GM12878 (cell line): ENCODE measurements at regions not wholly inside any gene's neighbourhood (a gene's known extent, or its start where the extent isn't known, plus 50 kb on each side); places are given as distances from the start of the nearest gene placed in this dataset.

Experiments
- ATAC-seq: fragments of 200-7000 bp; cut with Tn5 transposase; 3 replicates; pipeline ENCODE4 v1.9.1; 2020; ENCODE audit warnings: mild to moderate bottlenecking, moderate library complexity
- BruUV-seq: library from RNA; stranded (reverse); fragments of 400-500 nt; replicated peaks from 2 replicates; lab custom pipeline; 2021; lab: Mats Ljungman, UMichigan
- CTCF ChIA-PET: fragments of 300-600 bp; sonication (Branson Sonifier 250); formaldehyde crosslinking; extraction: SDS; loops from one replicate; lab custom pipeline; 2021; ENCODE audit warnings: inconsistent platforms; lab: Yijun Ruan, JAX
- POLR2A ChIA-PET: fragments of 350-600 bp; formaldehyde crosslinking; extraction: SDS; loops from one replicate; lab custom pipeline; 2021; ENCODE audit warnings: inconsistent platforms; lab: Charles Lee
- RAD21 ChIA-PET: fragments of 300-600 bp; sonication (Branson Sonifier 250); formaldehyde crosslinking; loops from one replicate; lab custom pipeline; 2023; ENCODE audit warnings: antibody characterized with exemption; ENCODE audit not compliant: unreplicated experiment; lab: Charles Lee
- SMC1A ChIA-PET: fragments of 300-600 bp; sonication (Branson Sonifier 250); formaldehyde crosslinking; loops from one replicate; lab custom pipeline; 2023; ENCODE audit not compliant: unreplicated experiment, uncharacterized antibody; lab: Charles Lee
- DNase-seq: peaks from one replicate; pipeline ENCODE4 v3.0.0-alpha.2; 2011; ENCODE audit warnings: low read depth, low spot score
- FAIRE-seq: peaks from 3 replicates; lab custom pipeline; 2011; peaks lifted over from hg19 to GRCh38; lab: Jason Lieb, UNC
- H2AFZ ChIP-seq: 2 replicates; pipeline ENCODE4 v1.6.0; 2011; ENCODE audit warnings: low read depth, low read length, control low read depth; ENCODE audit not compliant: control insufficient read depth
- H3K27ac ChIP-seq: 2 replicates; pipeline ENCODE4 v1.5.1; 2011; ENCODE audit warnings: control low read depth; ENCODE audit not compliant: control insufficient read depth, insufficient read depth
- H3K27me3 ChIP-seq, 2 experiments: replicated peaks in 1 of 2; 2 replicates each; pipeline versions ENCODE4 v1.6.0 to v1.6.1; 2011; ENCODE audit warnings: low read length in 1 of 2; ENCODE audit not compliant: control insufficient read depth in 2 of 2, insufficient read depth in 2 of 2
- H3K36me3 ChIP-seq, 2 experiments: 2 replicates each; pipeline ENCODE4 v1.5.1; 2011; ENCODE audit warnings: low read length in 1 of 2; ENCODE audit not compliant: control insufficient read depth in 2 of 2, insufficient read depth in 2 of 2
- H3K4me1 ChIP-seq: 2 replicates; pipeline ENCODE4 v1.6.1; 2011; ENCODE audit warnings: mild to moderate bottlenecking, low read length, moderate library complexity, mixed read lengths; ENCODE audit not compliant: control insufficient read depth, insufficient read depth
- H3K4me2 ChIP-seq: 2 replicates; pipeline ENCODE4 v1.6.0; 2011; ENCODE audit warnings: control low read depth; ENCODE audit not compliant: control insufficient read depth, insufficient read depth
- H3K4me3 ChIP-seq: fragments of 200-600 bp; sonication (generic); 2 replicates; pipeline ENCODE4 v1.5.1; 2016
- H3K79me2 ChIP-seq: 2 replicates; pipeline ENCODE4 v1.6.0; 2011; ENCODE audit warnings: low read length; ENCODE audit not compliant: control insufficient read depth, insufficient read depth
- H3K9ac ChIP-seq: 2 replicates; pipeline ENCODE4 v1.8.0; 2011; ENCODE audit warnings: low read length, control low read depth, mixed read lengths; ENCODE audit not compliant: control insufficient read depth, insufficient read depth
- H3K9me3 ChIP-seq: replicated peaks from 3 replicates; pipeline ENCODE4 v1.5.1; 2011; ENCODE audit warnings: mild to moderate bottlenecking, low read length; ENCODE audit not compliant: control insufficient read depth, insufficient read depth
- H4K20me1 ChIP-seq: 2 replicates; pipeline ENCODE4 v1.6.0; 2011; ENCODE audit not compliant: control insufficient read depth, insufficient read depth
- BACH1 ChIP-seq: fragments of 450-650 bp; IDR thresholded peaks from 2 replicates; pipeline ENCODE4 v1.6.1; 2017; ENCODE audit warnings: mild to moderate bottlenecking, borderline replicate concordance
- CREB1 ChIP-seq: IDR thresholded peaks from 2 replicates; pipeline ENCODE4 v1.6.1; 2012; ENCODE audit warnings: low read depth, mild to moderate bottlenecking, inconsistent platforms
- CTCF ChIP-seq, 3 experiments: IDR thresholded peaks in 2 of 3; conservative IDR thresholded peaks in 1 of 3; 2 replicates each; pipeline ENCODE4 v1.5.1; 2011; ENCODE audit warnings: low read depth in 3 of 3, low read length in 3 of 3, mild to moderate bottlenecking in 3 of 3, control low read depth in 2 of 3, moderate library complexity in 2 of 3, inconsistent platforms in 1 of 3, mixed read lengths in 1 of 3; ENCODE audit not compliant: control insufficient read depth in 2 of 3, insufficient read depth in 1 of 3; ENCODE audit errors: extremely low read depth in 1 of 3
- HDAC6 ChIP-seq: fragments of 200-600 bp; sonication (generic); IDR thresholded peaks from one replicate; pipeline ENCODE4 v1.8.0; 2017; ENCODE audit warnings: antibody characterized with exemption; ENCODE audit not compliant: unreplicated experiment
- IRF5 ChIP-seq: fragments of 450-650 bp; IDR thresholded peaks from 2 replicates; pipeline ENCODE4 v1.6.1; 2017; ENCODE audit warnings: borderline replicate concordance
- MTA3 ChIP-seq: IDR thresholded peaks from 2 replicates; pipeline ENCODE4 v1.6.1; 2012; ENCODE audit warnings: low read length, inconsistent platforms, borderline replicate concordance
- PAX8 ChIP-seq: fragments of 450-650 bp; IDR thresholded peaks from 2 replicates; pipeline ENCODE4 v1.6.1; 2017; ENCODE audit warnings: mild to moderate bottlenecking, moderate library complexity
- RB1 ChIP-seq: fragments of 450-650 bp; formaldehyde crosslinking; IDR thresholded peaks from 2 replicates; pipeline ENCODE4 v1.6.1; 2017; ENCODE audit warnings: mild to moderate bottlenecking, borderline replicate concordance
- RBBP5 ChIP-seq: fragments of 200-600 bp; sonication (generic); conservative IDR thresholded peaks from 2 replicates; pipeline ENCODE4 v1.6.1; 2016
- RCOR1 ChIP-seq: conservative IDR thresholded peaks from 2 replicates; pipeline ENCODE4 v1.6.1; 2012; ENCODE audit warnings: low read depth, low read length, improper control_type of control experiment
- RUNX3 ChIP-seq: IDR thresholded peaks from 2 replicates; pipeline ENCODE4 v1.6.1; 2012; ENCODE audit warnings: low read length, inconsistent platforms
- SMARCA5 ChIP-seq: fragments of 450-650 bp; IDR thresholded peaks from 2 replicates; pipeline ENCODE4 v1.6.1; 2017; ENCODE audit warnings: mild to moderate bottlenecking
- SPI1 ChIP-seq: IDR thresholded peaks from 2 replicates; pipeline ENCODE4 v1.6.1; 2011; ENCODE audit warnings: low read depth, mild to moderate bottlenecking, low read length, moderate library complexity, borderline replicate concordance; ENCODE audit not compliant: insufficient read depth
- SREBF2 ChIP-seq: IDR thresholded peaks from 2 replicates; pipeline ENCODE4 v1.6.1; 2012; ENCODE audit warnings: mild to moderate bottlenecking, low read length
- WGBS: methylation state at CpG from one replicate; pipeline ENCODE4 v1.1.6; 2016; ENCODE audit warnings: low lambda C conversion rate; ENCODE audit not compliant: insufficient replicate concordance, insufficient coverage; ENCODE audit errors: missing lambda C conversion rate; 5-methylcytosine and 5-hydroxymethylcytosine counted together
- in situ Hi-C: fragments of 300-500 bp; cut with MboI; formaldehyde crosslinking; loops from 9 replicates; pipeline ENCODE4 v1.14.3; 2018; ENCODE audit warnings: mixed read lengths
- intact Hi-C: fragments of 100-400 bp; cut with micrococcal nuclease; formaldehyde crosslinking; loops from one replicate; pipeline ENCODE4 v1.14.2; 2022; ENCODE audit not compliant: unreplicated experiment
- TF ChIP-seq, protein P1 (sequence below): IDR thresholded peaks from 2 replicates; pipeline ENCODE4 v1.6.1; 2012; ENCODE audit warnings: mild to moderate bottlenecking, low read depth, low read length
- TF ChIP-seq, protein P2 (sequence below): IDR thresholded peaks from 2 replicates; pipeline ENCODE4 v1.6.1; 2012; ENCODE audit warnings: low read depth, low read length, improper control_type of control experiment
- TF ChIP-seq, protein P3 (sequence below): IDR thresholded peaks from 2 replicates; pipeline ENCODE4 v1.6.1; 2011; ENCODE audit warnings: borderline replicate concordance, low read depth, mild to moderate bottlenecking, moderate library complexity, low read length; ENCODE audit not compliant: insufficient read depth, poor library complexity, severe bottlenecking

DNA sequence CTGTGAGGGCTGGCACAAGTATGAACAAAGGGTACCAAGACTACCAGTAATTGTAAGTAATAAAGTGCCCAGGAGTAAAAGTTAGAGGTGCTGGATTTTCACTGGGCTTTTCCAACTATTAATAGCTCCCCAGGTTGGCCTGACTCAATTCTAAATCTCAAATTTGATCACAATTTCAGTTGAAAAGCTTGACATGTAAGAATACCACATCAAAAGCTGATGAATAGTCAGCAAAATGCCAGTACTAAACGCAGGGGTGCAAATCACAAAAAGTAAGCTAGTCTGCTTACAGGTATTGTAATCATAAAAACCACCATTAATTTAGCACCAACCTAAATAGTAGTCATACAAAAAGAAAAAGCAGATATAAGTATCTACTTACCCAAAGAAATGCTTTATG, 917.5 kb downstream of the NLGN4Y start:
- H3K9me3 ChIP-seq = no peaks in the 10 kb centered on the region
- ChIA-PET CTCF (no interaction called here), SMC1A (no interaction called here), POLR2A (no interaction called here)
- H4K20me1 ChIP-seq = no peaks in the 10 kb centered on the region
- no peaks in the 10 kb centered on the region for H3K4me1 ChIP-seq
- H2AFZ ChIP-seq = no peak overlapping the region
- no peak for FAIRE-seq
- no peaks in the 10 kb centered on the region for H3K79me2 ChIP-seq
- no CpG with 5 or more reads among the region's 1 CpG for WGBS
- in situ Hi-C loops = no loop called here
- H3K4me2 ChIP-seq = no peak overlapping the region
- no TSS peak for BruUV-seq
- H3K9ac ChIP-seq = no peak overlapping the region
- no peak for TF ChIP-seq IRF5
- TF ChIP-seq CTCF (IDR thresholded peaks at IDR 0.05 in 2 of 3, conservative IDR thresholded peaks at IDR 0.05 in 1 of 3; ENCODE audit: control insufficient read depth in 2 of 3, extremely low read depth in 1 of 3, insufficient read depth in 1 of 3, low read depth in 3 of 3, low read length in 3 of 3) = no peak
- no peak for TF ChIP-seq HDAC6
- no peak for TF ChIP-seq CREB1
- TF ChIP-seq RUNX3 = no peak
- TF ChIP-seq BACH1 = no peak
- TF ChIP-seq RCOR1 = no peak
- TF ChIP-seq RB1 = no peak
- no peak for TF ChIP-seq RBBP5
- TF ChIP-seq SMARCA5 = no peak
- TF ChIP-seq, protein P1, sequence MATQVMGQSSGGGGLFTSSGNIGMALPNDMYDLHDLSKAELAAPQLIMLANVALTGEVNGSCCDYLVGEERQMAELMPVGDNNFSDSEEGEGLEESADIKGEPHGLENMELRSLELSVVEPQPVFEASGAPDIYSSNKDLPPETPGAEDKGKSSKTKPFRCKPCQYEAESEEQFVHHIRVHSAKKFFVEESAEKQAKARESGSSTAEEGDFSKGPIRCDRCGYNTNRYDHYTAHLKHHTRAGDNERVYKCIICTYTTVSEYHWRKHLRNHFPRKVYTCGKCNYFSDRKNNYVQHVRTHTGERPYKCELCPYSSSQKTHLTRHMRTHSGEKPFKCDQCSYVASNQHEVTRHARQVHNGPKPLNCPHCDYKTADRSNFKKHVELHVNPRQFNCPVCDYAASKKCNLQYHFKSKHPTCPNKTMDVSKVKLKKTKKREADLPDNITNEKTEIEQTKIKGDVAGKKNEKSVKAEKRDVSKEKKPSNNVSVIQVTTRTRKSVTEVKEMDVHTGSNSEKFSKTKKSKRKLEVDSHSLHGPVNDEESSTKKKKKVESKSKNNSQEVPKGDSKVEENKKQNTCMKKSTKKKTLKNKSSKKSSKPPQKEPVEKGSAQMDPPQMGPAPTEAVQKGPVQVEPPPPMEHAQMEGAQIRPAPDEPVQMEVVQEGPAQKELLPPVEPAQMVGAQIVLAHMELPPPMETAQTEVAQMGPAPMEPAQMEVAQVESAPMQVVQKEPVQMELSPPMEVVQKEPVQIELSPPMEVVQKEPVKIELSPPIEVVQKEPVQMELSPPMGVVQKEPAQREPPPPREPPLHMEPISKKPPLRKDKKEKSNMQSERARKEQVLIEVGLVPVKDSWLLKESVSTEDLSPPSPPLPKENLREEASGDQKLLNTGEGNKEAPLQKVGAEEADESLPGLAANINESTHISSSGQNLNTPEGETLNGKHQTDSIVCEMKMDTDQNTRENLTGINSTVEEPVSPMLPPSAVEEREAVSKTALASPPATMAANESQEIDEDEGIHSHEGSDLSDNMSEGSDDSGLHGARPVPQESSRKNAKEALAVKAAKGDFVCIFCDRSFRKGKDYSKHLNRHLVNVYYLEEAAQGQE = no peak
- TF ChIP-seq PAX8 = no peak
- no peak for TF ChIP-seq SREBF2
- TF ChIP-seq, protein P2, sequence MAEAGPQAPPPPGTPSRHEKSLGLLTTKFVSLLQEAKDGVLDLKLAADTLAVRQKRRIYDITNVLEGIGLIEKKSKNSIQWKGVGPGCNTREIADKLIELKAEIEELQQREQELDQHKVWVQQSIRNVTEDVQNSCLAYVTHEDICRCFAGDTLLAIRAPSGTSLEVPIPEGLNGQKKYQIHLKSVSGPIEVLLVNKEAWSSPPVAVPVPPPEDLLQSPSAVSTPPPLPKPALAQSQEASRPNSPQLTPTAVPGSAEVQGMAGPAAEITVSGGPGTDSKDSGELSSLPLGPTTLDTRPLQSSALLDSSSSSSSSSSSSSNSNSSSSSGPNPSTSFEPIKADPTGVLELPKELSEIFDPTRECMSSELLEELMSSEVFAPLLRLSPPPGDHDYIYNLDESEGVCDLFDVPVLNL = no peak
- no peak for TF ChIP-seq SPI1
- TF ChIP-seq, protein P3, sequence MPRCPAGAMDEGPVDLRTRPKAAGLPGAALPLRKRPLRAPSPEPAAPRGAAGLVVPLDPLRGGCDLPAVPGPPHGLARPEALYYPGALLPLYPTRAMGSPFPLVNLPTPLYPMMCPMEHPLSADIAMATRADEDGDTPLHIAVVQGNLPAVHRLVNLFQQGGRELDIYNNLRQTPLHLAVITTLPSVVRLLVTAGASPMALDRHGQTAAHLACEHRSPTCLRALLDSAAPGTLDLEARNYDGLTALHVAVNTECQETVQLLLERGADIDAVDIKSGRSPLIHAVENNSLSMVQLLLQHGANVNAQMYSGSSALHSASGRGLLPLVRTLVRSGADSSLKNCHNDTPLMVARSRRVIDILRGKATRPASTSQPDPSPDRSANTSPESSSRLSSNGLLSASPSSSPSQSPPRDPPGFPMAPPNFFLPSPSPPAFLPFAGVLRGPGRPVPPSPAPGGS = no peak
- TF ChIP-seq MTA3 = no peak
- TF ChIP-seq, all 136 proteins: peak for 0
- Histone ChIP-seq H3K4me3 (no peak overlapping the region), H3K27me3 (no peaks in the 10 kb centered on the region), H3K36me3 (no peaks in the 10 kb centered on the region), H3K27ac (no peak overlapping the region)
- ATAC-seq (no peak), DNase-seq (no peak)
- RAD21 ChIA-PET = no interaction called here
- intact Hi-C loops = no loop called here
